ENCODE measurements at regions not wholly inside any gene's neighbourhood (a gene's known extent, or its start where the extent isn't known, plus 50 kb on each side); places are given as distances from the start of the nearest gene placed in this dataset.

- Histone ChIP-seq H2BK20ac (ENCODE audit: low read depth, low read length) (no peak overlapping the region), H2BK120ac (ENCODE audit: low read depth, low read length) (no peak overlapping the region), H3K79me1 (ENCODE audit: low read depth in 1 of 2, low read length in 2 of 2) (no peaks in the 10 kb centered on the region), H3K9ac (ENCODE audit: low read depth, low read length) (no peak overlapping the region), H2AK9ac (replicated peaks; ENCODE audit: low read depth, low read length, poor library complexity) (no peak overlapping the region), H3K9me1 (ENCODE audit: insufficient read depth, low read length) (no peaks in the 10 kb centered on the region), H3K27ac (ENCODE audit: insufficient read depth, low read length) (no peak overlapping the region), H3K36me3 (ENCODE audit: control insufficient read depth, insufficient read depth, low read length) (no peaks in the 10 kb centered on the region), H3K4me2 (ENCODE audit: low read depth, low read length) (no peak overlapping the region), H4K20me1 (ENCODE audit: insufficient read depth, low read length) (no peaks in the 10 kb centered on the region), H4K8ac (ENCODE audit: low read depth in 2 of 2, low read length in 2 of 2) (no peak overlapping the region), H4K91ac (ENCODE audit: insufficient read depth, low read depth, low read length) (no peak overlapping the region), H2AK5ac (ENCODE audit: low read depth, low read length) (no peak overlapping the region), H3K4me1 (ENCODE audit: control insufficient read depth, insufficient read depth, low read length) (no peaks in the 10 kb centered on the region), H3K4me3 (ENCODE audit: insufficient read depth, low read depth, low read length) (no peak overlapping the region), H3K4ac (ENCODE audit: low read depth, low read length) (no peak overlapping the region), H3K14ac (replicated peaks; ENCODE audit: low read depth, low read length) (no peak overlapping the region), H3K23ac (ENCODE audit: low read depth, low read length) (no peak overlapping the region), H2BK15ac (ENCODE audit: low read depth, low read length) (no peak overlapping the region), H2AFZ (replicated peaks; ENCODE audit: low read length, poor library complexity) (no peak overlapping the region), H3K56ac (ENCODE audit: extremely low read depth, insufficient read depth, low read length) (no peak overlapping the region), H3K9me3 (ENCODE audit: control insufficient read depth, insufficient read depth, low read length) (peaks cover 25% of the 10 kb centered on the region), H3K18ac (ENCODE audit: low read depth, low read length) (no peak overlapping the region), H2BK5ac (ENCODE audit: low read depth, low read length, poor library complexity, severe bottlenecking) (no peak overlapping the region), H4K5ac (ENCODE audit: low read depth, low read length) (no peak overlapping the region), H3K27me3 (ENCODE audit: control insufficient read depth, insufficient read depth, low read length) (no peaks in the 10 kb centered on the region)
- ATAC-seq (ENCODE audit: low read depth) (no peak), DNase-seq (no peak)
- POLR2A ChIA-PET (ENCODE audit: unreplicated experiment): no interaction called here
- BruUV-seq (replicated peaks): no TSS peak
- intact Hi-C loops (cut with micrococcal nuclease) (no loop called here), in situ Hi-C loops (cut with MboI; ENCODE audit: low sequenced_read_pairs) (no loop called here), dilution Hi-C loops (cut with HindIII; ENCODE audit: low sequenced_read_pairs, unreplicated experiment) (no loop called here)
- WGBS, 2 experiments (ENCODE audit: extremely low coverage in 2 of 2, insufficient read length in 1 of 2): 60% methylated on average over 1 of the region's 5 CpGs; no CpG with 5 or more reads in 1 of the 2 experiments
- no peak for TF ChIP-seq BHLHE40 (IDR thresholded peaks at IDR 0.05; ENCODE audit: low read depth, low read length)
- no peak for TF ChIP-seq NFE2L2 (IDR thresholded peaks at IDR 0.05; ENCODE audit: low read depth, low read length)
- TF ChIP-seq MAFK (IDR thresholded peaks at IDR 0.05; ENCODE audit: low read depth, low read length): no peak
- TF ChIP-seq RAD21 (IDR thresholded peaks at IDR 0.05; ENCODE audit: low read length): no peak
- no peak for TF ChIP-seq SMC3 (IDR thresholded peaks at IDR 0.05; ENCODE audit: low read depth, low read length)
- TF ChIP-seq, protein P1, sequence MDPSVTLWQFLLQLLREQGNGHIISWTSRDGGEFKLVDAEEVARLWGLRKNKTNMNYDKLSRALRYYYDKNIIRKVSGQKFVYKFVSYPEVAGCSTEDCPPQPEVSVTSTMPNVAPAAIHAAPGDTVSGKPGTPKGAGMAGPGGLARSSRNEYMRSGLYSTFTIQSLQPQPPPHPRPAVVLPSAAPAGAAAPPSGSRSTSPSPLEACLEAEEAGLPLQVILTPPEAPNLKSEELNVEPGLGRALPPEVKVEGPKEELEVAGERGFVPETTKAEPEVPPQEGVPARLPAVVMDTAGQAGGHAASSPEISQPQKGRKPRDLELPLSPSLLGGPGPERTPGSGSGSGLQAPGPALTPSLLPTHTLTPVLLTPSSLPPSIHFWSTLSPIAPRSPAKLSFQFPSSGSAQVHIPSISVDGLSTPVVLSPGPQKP (IDR thresholded peaks at IDR 0.05; ENCODE audit: borderline replicate concordance, low read depth, low read length): no peak
- no peak for TF ChIP-seq MXI1 (IDR thresholded peaks at IDR 0.05; ENCODE audit: borderline replicate concordance, low read depth, low read length)
- no peak for TF ChIP-seq CEBPB (IDR thresholded peaks at IDR 0.05; ENCODE audit: low read depth, low read length)
- TF ChIP-seq CHD1 (IDR thresholded peaks at IDR 0.05; ENCODE audit: low read depth, low read length): no peak
- TF ChIP-seq, protein P2, sequence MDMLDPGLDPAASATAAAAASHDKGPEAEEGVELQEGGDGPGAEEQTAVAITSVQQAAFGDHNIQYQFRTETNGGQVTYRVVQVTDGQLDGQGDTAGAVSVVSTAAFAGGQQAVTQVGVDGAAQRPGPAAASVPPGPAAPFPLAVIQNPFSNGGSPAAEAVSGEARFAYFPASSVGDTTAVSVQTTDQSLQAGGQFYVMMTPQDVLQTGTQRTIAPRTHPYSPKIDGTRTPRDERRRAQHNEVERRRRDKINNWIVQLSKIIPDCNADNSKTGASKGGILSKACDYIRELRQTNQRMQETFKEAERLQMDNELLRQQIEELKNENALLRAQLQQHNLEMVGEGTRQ (IDR thresholded peaks at IDR 0.05; ENCODE audit: low read depth, low read length): no peak
- no peak for TF ChIP-seq FOS (IDR thresholded peaks at IDR 0.05; ENCODE audit: low read depth, low read length)
- TF ChIP-seq POLR2A (IDR thresholded peaks at IDR 0.05; ENCODE audit: low read depth, low read length): no peak
- TF ChIP-seq MAZ (IDR thresholded peaks at IDR 0.05; ENCODE audit: borderline replicate concordance, low read depth, low read length): no peak
- TF ChIP-seq, protein P3, sequence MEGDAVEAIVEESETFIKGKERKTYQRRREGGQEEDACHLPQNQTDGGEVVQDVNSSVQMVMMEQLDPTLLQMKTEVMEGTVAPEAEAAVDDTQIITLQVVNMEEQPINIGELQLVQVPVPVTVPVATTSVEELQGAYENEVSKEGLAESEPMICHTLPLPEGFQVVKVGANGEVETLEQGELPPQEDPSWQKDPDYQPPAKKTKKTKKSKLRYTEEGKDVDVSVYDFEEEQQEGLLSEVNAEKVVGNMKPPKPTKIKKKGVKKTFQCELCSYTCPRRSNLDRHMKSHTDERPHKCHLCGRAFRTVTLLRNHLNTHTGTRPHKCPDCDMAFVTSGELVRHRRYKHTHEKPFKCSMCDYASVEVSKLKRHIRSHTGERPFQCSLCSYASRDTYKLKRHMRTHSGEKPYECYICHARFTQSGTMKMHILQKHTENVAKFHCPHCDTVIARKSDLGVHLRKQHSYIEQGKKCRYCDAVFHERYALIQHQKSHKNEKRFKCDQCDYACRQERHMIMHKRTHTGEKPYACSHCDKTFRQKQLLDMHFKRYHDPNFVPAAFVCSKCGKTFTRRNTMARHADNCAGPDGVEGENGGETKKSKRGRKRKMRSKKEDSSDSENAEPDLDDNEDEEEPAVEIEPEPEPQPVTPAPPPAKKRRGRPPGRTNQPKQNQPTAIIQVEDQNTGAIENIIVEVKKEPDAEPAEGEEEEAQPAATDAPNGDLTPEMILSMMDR (conservative IDR thresholded peaks at IDR 0.05; ENCODE audit: low read depth, low read length): no peak
- no peak for TF ChIP-seq RFX5 (IDR thresholded peaks at IDR 0.05; ENCODE audit: low read depth, low read length)
- no peak for TF ChIP-seq RCOR1 (IDR thresholded peaks at IDR 0.05; ENCODE audit: insufficient replicate concordance, low read length)
- CTCF ChIA-PET: no interaction called here
Measured at GRCh38 chr15:93154666-93155065, 65.7 kb upstream of the RGMA start.
